LNCaP clone FGC (cell line): ENCODE measurements at regions not wholly inside any gene's neighbourhood (a gene's known extent, or its start where the extent isn't known, plus 50 kb on each side); places are given as distances from the start of the nearest gene placed in this dataset.

Experiments
- DNase-seq: peaks from one replicate; pipeline ENCODE4 v3.0.0-alpha.2; 2011; ENCODE audit warnings: low read depth
- H3K4me3 ChIP-seq: 2 replicates; pipeline ENCODE4 v1.5.1; 2011; ENCODE audit warnings: mild to moderate bottlenecking, low read depth, low read length, control low read depth
- CTCF ChIP-seq: IDR thresholded peaks from 2 replicates; pipeline ENCODE4 v1.5.1; 2012; ENCODE audit warnings: mild to moderate bottlenecking; ENCODE audit not compliant: control insufficient read depth, insufficient read depth; ENCODE audit errors: extremely low read depth

GRCh38 chr1:8244304-8244703, 73.6 kb upstream of the SLC45A1 start:
- peak; percentile 83 for DNase-seq
- no peak overlapping the region for H3K4me3 ChIP-seq
- TF ChIP-seq CTCF, result no peak

DNA sequence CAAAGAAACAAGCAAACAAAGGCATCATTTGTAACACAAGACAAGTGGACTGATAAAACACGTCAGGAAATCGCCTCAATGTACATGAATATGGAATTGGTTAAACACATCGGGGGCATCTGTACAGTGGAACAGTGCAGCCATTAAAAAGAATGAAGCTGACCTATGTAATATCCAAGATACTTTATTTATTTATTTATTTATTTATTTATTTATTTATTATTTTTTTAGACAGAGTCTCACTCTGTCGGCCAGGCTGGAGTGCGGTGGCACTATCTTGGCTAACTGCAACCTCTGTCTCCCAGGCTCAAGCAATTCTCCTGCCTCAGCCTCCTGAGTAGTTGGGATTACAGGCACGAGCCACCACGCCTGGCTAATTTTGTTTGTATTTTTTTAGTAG, 75.4 kb upstream of the SLC45A1 start:
- TF ChIP-seq CTCF, result no peak

DNA sequence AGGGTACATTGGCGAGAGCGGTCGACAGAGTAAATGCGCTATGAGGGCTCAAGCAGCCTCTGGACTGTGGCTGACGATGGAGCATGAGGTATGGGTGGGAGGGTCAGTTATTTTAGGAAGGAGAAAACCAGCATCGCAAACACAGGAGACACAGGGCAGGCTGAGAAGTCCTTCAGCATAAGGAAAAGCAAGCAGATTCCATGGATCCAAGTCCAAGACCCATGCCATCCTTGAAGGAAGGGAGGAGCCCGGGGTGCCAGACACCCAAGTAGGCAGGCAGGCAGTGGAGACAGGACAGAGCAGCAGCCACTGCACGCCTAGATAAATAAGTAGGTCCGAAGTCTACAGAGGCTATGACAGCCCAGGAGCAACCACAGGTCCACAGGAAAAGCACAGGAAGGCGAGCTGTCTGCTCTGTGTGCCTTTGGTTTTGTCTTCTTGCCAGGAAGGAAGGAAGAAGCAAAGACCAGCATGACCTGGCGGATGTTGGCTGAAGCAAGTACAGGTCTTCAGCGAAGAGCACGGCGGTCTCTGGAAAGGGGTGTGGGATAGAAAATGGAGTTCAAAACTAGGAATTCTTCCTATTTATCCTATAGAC, 76.4 kb upstream of the SLC45A1 start:
- no peak for TF ChIP-seq CTCF
- DNase-seq, result no peak
- no peak overlapping the region for H3K4me3 ChIP-seq

More for the DNA sequence above, 75.4 kb upstream of the SLC45A1 start:
- no peak for DNase-seq
- H3K4me3 ChIP-seq, result no peak overlapping the region

DNA sequence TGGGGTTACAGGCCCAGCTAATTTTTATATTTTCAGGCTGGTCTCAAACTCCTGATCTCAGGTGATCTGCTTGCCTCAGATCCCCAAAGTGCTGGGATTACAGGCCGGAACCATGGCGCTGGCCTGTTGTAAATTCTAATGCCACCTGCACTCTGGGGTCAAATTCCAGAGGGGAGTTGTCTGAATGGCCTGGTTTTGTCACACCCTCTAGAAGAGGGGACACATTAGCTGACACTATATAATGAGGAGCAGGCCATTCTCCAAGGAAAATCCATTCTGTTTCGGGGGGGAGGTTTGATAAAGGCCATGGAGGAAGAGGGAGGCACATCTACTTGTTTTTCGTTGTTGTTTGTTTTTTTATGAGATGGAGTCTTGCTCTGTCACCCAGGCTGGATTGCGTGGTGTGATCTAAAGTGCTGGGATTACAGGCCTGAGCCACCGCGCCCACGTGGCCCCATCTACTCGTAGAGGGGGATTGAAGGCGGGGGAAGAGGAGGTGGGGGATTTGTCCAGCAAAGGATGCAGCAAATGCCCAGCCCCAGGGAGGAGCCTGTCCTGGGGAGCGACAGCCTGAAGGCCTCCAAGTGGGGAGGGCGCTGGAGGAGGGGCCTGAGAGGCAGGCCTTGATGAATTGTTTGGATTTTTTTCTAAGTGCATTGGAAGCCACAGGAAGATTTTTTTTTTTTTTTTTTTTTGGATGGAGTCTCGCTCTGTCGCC, 78.4 kb upstream of the SLC45A1 start:
- TF ChIP-seq CTCF, result no peak
- DNase-seq, result no peak
- H3K4me3 ChIP-seq, result no peak overlapping the region

GRCh38 chr1:8239039-8239305, 78.9 kb upstream of the SLC45A1 start:
- TF ChIP-seq CTCF, result peak; percentile 24; the same call in 1 of the 2 replicates
- no peak for DNase-seq
- H3K4me3 ChIP-seq, result no peak overlapping the region

DNA sequence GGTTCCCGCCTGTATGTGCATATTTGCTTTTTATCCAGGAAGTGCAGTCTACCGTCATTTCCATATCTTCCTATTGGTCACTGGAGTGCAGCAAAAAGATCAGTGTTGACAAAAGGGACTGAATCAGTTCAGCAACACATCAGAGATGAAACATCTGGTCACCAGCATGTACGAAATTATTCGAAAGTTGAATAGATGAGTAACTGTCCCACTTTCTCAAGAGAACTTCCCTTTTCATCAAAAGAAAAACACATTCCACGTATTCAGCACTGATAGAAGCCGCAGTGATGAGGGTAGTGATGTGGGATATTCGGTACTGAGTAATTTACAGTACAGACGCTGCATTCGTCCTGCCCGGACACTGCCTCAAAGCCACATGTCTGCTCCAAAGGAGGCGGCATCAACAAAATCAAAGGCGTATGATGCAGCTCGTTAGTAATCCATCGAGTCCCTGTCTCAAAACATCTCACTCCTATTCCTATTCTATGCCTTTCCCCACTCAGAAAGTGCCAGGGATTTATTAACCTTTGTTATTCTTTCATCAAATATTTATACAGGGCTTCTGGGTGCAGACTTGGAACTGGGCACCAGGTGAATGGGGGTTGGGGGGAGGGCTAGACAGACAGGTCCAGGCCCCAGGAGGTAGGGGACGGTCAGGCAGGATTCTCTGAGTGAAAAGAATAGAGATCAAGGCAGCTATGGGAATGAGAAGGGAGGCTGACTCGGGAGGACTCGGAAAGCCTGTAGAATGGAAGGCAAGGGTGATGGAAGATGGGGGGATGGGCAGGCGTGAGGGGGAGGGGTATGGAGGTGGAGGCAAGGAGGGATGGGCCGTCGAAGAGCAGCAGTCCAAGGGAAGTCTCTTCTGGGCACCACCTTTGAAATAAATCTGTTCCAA, 79.5 kb upstream of the SLC45A1 start:
- no peak for DNase-seq
- H3K4me3 ChIP-seq, result no peak overlapping the region
- TF ChIP-seq CTCF, result no peak
